CD4-positive, alpha-beta T cell treated with Interleukin-6 for 4 hours (primary cell): ENCODE measurements at regions not wholly inside any gene's neighbourhood (a gene's known extent, or its start where the extent isn't known, plus 50 kb on each side); places are given as distances from the start of the nearest gene placed in this dataset.

Experiments
- DNase-seq: peaks from one replicate; pipeline ENCODE4 v3.0.0-alpha.2; 2020; ENCODE audit warnings: mixed read lengths

GRCh38 chr10:43012578-43012977, 64.3 kb upstream of the RET start:
- no peak for DNase-seq

- DNase-seq: no peak
Observed at GRCh38 chr10:43013065-43013464, 63.8 kb upstream of the RET start.

- no peak for DNase-seq
Observed at GRCh38 chr10:43024524-43024923, 52.3 kb upstream of the RET start.

- DNase-seq: no peak
Observed at GRCh38 chr10:43024942-43025700, 51.7 kb upstream of the RET start.

DNA sequence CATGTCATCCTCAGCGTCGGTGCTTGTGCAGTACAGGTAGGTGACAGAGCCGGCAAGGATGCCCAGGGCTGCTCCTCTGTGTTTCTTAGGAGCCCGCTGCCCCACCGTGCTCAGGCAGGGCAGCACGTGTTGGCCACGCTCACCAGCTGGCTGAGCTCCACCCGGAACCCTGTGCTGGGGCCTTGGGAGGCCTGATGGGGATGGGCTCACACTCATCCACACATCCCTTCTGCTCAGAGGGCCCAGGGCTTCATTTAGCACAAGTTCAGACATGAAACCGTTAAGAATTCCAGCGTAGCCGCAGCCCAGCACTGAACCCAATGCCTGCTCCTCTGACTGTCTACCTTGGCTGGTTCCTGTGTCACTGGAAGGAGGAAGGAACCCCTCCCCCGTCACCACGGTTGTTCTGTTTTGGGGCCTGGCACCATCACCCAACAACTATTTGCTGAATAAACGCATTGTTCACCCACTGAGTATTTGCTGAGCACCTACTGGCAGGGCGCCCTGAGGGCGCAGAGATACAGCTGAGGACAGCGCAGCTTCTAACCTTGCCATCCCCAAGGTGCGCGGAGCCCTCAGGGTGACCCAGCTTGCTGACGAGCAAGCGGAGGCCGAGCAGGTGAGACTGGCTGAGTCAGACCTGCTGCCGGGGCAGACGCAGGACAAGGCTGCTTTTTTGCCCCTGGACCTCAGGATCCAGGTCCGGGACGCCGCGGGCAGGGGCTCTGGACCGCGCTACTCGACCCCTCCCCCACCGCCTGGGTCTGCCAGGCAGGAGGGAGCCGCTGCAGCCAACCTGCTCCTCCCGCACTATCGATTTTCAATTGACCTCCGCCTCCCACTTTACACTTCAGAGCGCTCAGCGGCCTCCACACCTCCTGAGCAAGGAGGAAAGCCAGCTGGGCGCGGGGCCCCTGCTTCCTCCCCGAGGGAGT, 50.6 kb upstream of the RET start:
- no peak for DNase-seq
